ENCODE measurements at regions not wholly inside any gene's neighbourhood (a gene's known extent, or its start where the extent isn't known, plus 50 kb on each side); places are given as distances from the start of the nearest gene placed in this dataset.

DNA sequence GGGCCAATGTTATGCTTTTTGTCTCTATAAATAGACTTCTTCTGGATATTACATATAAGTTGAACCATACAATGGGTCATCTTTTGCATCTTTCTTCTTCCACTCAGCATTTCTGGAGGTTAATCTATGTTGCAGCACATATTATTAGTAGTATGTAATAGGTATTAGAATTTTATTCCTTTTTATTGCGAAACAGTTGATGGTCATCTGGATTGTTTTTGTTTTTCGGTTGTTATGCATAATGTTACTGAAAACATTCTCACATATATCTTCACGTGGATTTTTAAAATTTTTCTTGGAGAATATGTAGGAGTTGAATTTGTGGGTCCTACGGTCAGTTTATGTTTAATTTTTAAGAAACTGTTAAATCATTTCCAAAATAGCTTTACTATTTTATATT is 466.8 kb downstream of the SLCO4C1 start:
- H3K79me2 ChIP-seq (ENCODE audit: insufficient read depth, low read length) = no peaks in the 10 kb centered on the region
- no peaks in the 10 kb centered on the region for H3K4me1 ChIP-seq (ENCODE audit: insufficient read depth, low read length, poor library complexity, severe bottlenecking)
- no peaks in the 10 kb centered on the region for H3K9me2 ChIP-seq (replicated peaks; ENCODE audit: low read depth, low read length)
- H3K9me3 ChIP-seq (ENCODE audit: insufficient read depth, low read depth, low read length) = no peaks in the 10 kb centered on the region
- no peaks in the 10 kb centered on the region for H3K36me3 ChIP-seq (ENCODE audit: insufficient read depth, low read length)
- no peak overlapping the region for H2AFZ ChIP-seq (ENCODE audit: low read length)
- TF ChIP-seq, protein P1, sequence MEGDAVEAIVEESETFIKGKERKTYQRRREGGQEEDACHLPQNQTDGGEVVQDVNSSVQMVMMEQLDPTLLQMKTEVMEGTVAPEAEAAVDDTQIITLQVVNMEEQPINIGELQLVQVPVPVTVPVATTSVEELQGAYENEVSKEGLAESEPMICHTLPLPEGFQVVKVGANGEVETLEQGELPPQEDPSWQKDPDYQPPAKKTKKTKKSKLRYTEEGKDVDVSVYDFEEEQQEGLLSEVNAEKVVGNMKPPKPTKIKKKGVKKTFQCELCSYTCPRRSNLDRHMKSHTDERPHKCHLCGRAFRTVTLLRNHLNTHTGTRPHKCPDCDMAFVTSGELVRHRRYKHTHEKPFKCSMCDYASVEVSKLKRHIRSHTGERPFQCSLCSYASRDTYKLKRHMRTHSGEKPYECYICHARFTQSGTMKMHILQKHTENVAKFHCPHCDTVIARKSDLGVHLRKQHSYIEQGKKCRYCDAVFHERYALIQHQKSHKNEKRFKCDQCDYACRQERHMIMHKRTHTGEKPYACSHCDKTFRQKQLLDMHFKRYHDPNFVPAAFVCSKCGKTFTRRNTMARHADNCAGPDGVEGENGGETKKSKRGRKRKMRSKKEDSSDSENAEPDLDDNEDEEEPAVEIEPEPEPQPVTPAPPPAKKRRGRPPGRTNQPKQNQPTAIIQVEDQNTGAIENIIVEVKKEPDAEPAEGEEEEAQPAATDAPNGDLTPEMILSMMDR (conservative IDR thresholded peaks at IDR 0.05; ENCODE audit: low read length) = no peak
- TF ChIP-seq EZH2phosphoT487 (IDR thresholded peaks at IDR 0.05; ENCODE audit: borderline replicate concordance) = no peak
- H3K4me3 ChIP-seq (ENCODE audit: low read length, poor library complexity, severe bottlenecking) = no peak overlapping the region
- no peaks in the 10 kb centered on the region for H3F3A ChIP-seq (ENCODE audit: low read depth)
- no peaks in the 10 kb centered on the region for H3K27me3 ChIP-seq (ENCODE audit: insufficient read depth, low read length, poor library complexity, severe bottlenecking)
- no peaks in the 10 kb centered on the region for H4K20me1 ChIP-seq (ENCODE audit: insufficient read depth, low read length, poor library complexity, severe bottlenecking)
- H3K4me2 ChIP-seq (ENCODE audit: low read depth, low read length, poor library complexity, severe bottlenecking) = no peak overlapping the region
- H3K9ac ChIP-seq (ENCODE audit: low read depth, low read length, poor library complexity, severe bottlenecking) = no peak overlapping the region

DNA sequence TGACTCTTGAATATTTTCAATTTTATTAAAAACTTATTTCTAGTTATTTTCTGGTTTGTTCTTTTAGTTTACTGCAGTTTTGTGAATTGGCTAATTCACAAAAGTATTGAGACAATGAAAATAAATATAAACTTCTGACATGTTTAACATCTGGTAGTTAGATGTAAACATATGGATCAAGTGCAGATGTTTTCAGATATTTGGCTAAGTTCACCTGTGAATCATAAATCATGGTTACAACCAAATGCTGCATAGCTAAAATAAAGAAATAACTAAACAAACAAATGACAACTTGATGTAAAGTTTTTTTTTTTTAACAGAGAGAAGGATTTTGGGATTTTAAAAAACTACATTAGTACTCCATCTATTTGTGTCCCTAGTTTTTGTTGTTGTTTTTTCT is 484.6 kb downstream of the SLCO4C1 start:
- TF ChIP-seq, protein P1 (conservative IDR thresholded peaks at IDR 0.05; ENCODE audit: low read length) = no peak
- no peak for TF ChIP-seq EZH2phosphoT487 (IDR thresholded peaks at IDR 0.05; ENCODE audit: borderline replicate concordance)
- Histone ChIP-seq H2AFZ (ENCODE audit: low read length) (no peak overlapping the region), H3K9me2 (replicated peaks; ENCODE audit: low read depth, low read length) (no peaks in the 10 kb centered on the region), H4K20me1 (ENCODE audit: insufficient read depth, low read length, poor library complexity, severe bottlenecking) (no peaks in the 10 kb centered on the region), H3F3A (ENCODE audit: low read depth) (no peaks in the 10 kb centered on the region), H3K4me1 (ENCODE audit: insufficient read depth, low read length, poor library complexity, severe bottlenecking) (no peaks in the 10 kb centered on the region), H3K9me3 (ENCODE audit: insufficient read depth, low read depth, low read length) (no peaks in the 10 kb centered on the region), H3K36me3 (ENCODE audit: insufficient read depth, low read length) (no peaks in the 10 kb centered on the region), H3K79me2 (ENCODE audit: insufficient read depth, low read length) (no peaks in the 10 kb centered on the region), H3K27me3 (ENCODE audit: insufficient read depth, low read length, poor library complexity, severe bottlenecking) (no peaks in the 10 kb centered on the region), H3K4me3 (ENCODE audit: low read length, poor library complexity, severe bottlenecking) (no peak overlapping the region), H3K4me2 (ENCODE audit: low read depth, low read length, poor library complexity, severe bottlenecking) (no peak overlapping the region), H3K9ac (ENCODE audit: low read depth, low read length, poor library complexity, severe bottlenecking) (no peak overlapping the region)

DNA sequence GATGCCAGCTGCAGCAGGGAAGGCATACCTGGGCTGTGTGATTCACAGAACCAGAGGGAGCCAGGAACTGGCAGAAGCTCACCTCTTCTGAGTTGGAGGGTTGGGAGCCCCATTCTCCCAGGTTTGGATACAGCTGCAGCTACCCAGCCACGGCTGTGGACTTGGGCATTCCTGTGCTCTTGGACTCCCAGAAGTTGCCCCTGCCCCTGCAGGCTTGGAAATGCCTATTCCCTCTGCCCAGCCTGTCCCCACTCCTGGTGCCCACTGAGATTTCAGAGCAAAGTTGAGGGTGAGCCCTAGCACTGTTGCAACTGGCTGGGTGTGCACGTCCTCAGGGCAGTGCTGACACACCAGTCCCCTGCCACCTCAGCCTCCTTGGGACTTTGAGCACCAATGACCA is 489.7 kb downstream of the SLCO4C1 start:
- Histone ChIP-seq H2AFZ (ENCODE audit: low read length) (no peak overlapping the region), H3K9me3 (ENCODE audit: insufficient read depth, low read depth, low read length) (no peaks in the 10 kb centered on the region), H3K4me2 (ENCODE audit: low read depth, low read length, poor library complexity, severe bottlenecking) (no peak overlapping the region), H3K27me3 (ENCODE audit: insufficient read depth, low read length, poor library complexity, severe bottlenecking) (no peaks in the 10 kb centered on the region), H3K4me1 (ENCODE audit: insufficient read depth, low read length, poor library complexity, severe bottlenecking) (no peaks in the 10 kb centered on the region), H3K9me2 (replicated peaks; ENCODE audit: low read depth, low read length) (no peaks in the 10 kb centered on the region), H3K4me3 (ENCODE audit: low read length, poor library complexity, severe bottlenecking) (no peak overlapping the region), H3F3A (ENCODE audit: low read depth) (no peaks in the 10 kb centered on the region), H4K20me1 (ENCODE audit: insufficient read depth, low read length, poor library complexity, severe bottlenecking) (no peaks in the 10 kb centered on the region), H3K36me3 (ENCODE audit: insufficient read depth, low read length) (no peaks in the 10 kb centered on the region), H3K79me2 (ENCODE audit: insufficient read depth, low read length) (no peaks in the 10 kb centered on the region), H3K9ac (ENCODE audit: low read depth, low read length, poor library complexity, severe bottlenecking) (no peak overlapping the region)
- TF ChIP-seq, protein P1 (conservative IDR thresholded peaks at IDR 0.05; ENCODE audit: low read length) = no peak
- no peak for TF ChIP-seq EZH2phosphoT487 (IDR thresholded peaks at IDR 0.05; ENCODE audit: borderline replicate concordance)
